Stimulated activated CD8-positive, alpha-beta memory T cell treated with anti-CD3 and anti-CD28 coated beads, Interleukin-12 subunit alpha, Interleukin-12 subunit beta, amount 100 ng/mL, for 4 hours (primary cell): ENCODE measurements at regions not wholly inside any gene's neighbourhood (a gene's known extent, or its start where the extent isn't known, plus 50 kb on each side); places are given as distances from the start of the nearest gene placed in this dataset.
A peak's percentile ranks its signal among the peaks of the same experiment; 100 is the strongest.

Source experiments
- DNase-seq: peaks from one replicate; pipeline ENCODE4 v3.0.0-alpha.2; 2020; ENCODE audit warnings: low read depth

- DNase-seq, result no peak
These were observed 206.9 kb downstream of the RPLP1 start for GRCh38 chr15:69659454-69660050.

GRCh38 chr15:69660114-69660513 lies 207.5 kb downstream of the RPLP1 start:
- no peak for DNase-seq

- no peak for DNase-seq
These were observed 208.2 kb downstream of the RPLP1 start for GRCh38 chr15:69660658-69661405.

- no peak for DNase-seq
These were observed 208.8 kb downstream of the RPLP1 start for GRCh38 chr15:69661446-69661845.

GRCh38 chr15:69661871-69662644 lies 209.4 kb downstream of the RPLP1 start:
- DNase-seq, result no peak

GRCh38 chr15:69662645-69663000 lies 210.0 kb downstream of the RPLP1 start:
- DNase-seq, result no peak

GRCh38 chr15:69663441-69663840 lies 210.8 kb downstream of the RPLP1 start:
- DNase-seq, result no peak

GRCh38 chr15:69663982-69664381 lies 211.4 kb downstream of the RPLP1 start:
- no peak for DNase-seq

GRCh38 chr15:69664572-69665571 lies 212.3 kb downstream of the RPLP1 start:
- DNase-seq, result no peak

GRCh38 chr15:69665641-69666111 lies 213.1 kb downstream of the RPLP1 start:
- no peak for DNase-seq

GRCh38 chr15:69666441-69666882 lies 213.8 kb downstream of the RPLP1 start:
- no peak for DNase-seq

GRCh38 chr15:69666921-69667811 lies 214.5 kb downstream of the RPLP1 start:
- no peak for DNase-seq

GRCh38 chr15:69668039-69668705 lies 215.6 kb downstream of the RPLP1 start:
- DNase-seq, result no peak

- DNase-seq, result peak; percentile 28
These were observed 216.3 kb downstream of the RPLP1 start for GRCh38 chr15:69668963-69669362.

GRCh38 chr15:69669446-69669845 lies 216.8 kb downstream of the RPLP1 start:
- no peak for DNase-seq

GRCh38 chr15:69673291-69673881 lies 220.8 kb downstream of the RPLP1 start:
- no peak for DNase-seq

GRCh38 chr15:69675731-69676130 lies 223.1 kb downstream of the RPLP1 start:
- no peak for DNase-seq

- no peak for DNase-seq
These were observed 224.8 kb downstream of the RPLP1 start for GRCh38 chr15:69677403-69677802.

- peak; percentile 10 for DNase-seq
These were observed 227.1 kb downstream of the RPLP1 start for GRCh38 chr15:69679623-69680228.
